ENCODE measurements at regions not wholly inside any gene's neighbourhood (a gene's known extent, or its start where the extent isn't known, plus 50 kb on each side); places are given as distances from the start of the nearest gene placed in this dataset.
A peak's percentile ranks its signal among the peaks of the same experiment; 100 is the strongest.

DNA sequence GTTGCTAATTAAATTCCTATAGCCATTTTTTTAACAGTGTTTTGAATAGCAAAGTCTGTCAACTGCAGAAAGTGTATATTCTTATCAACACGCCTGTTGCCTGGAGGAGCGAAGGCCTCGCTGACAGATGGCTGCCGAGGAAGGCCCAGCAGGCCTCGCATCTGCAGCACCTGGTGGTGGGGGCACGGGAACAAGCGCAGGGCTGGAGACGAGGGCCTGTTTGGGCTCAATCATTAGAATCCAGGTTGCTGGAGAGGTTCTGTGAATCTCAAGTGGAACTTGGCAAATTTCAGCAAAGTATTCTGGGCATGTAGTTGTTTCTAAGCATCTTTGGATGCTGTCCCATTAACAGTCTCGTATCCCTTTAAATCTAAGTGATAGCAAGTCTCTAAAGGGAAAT, 66.1 kb upstream of the FAM204A start:
- no peak overlapping the region for H4K91ac ChIP-seq (ENCODE audit: insufficient read length, low read depth, low read length)
- H3K4me1 ChIP-seq (ENCODE audit: insufficient read depth, low read length): peaks cover 5% of the 10 kb centered on the region; the same call in 1 of the 2 replicates
- H3T11ph ChIP-seq (ENCODE audit: low read length): no peak overlapping the region
- H3K36me3 Mint-ChIP-seq (ENCODE audit: insufficient read depth in 1 of 3, low read depth in 3 of 3): no peaks in the 10 kb centered on the region
- no peaks in the 10 kb centered on the region for H3K79me2 ChIP-seq (ENCODE audit: insufficient read depth, low read length)
- WGBS (ENCODE audit: extremely low coverage, insufficient read length, low lambda C conversion rate): no CpG with 5 or more reads among the region's 9 CpGs
- no peak overlapping the region for H2AK5ac ChIP-seq (ENCODE audit: insufficient read length, low read length)
- H3K4me2 ChIP-seq (ENCODE audit: insufficient read depth, insufficient read length, low read length): no peak overlapping the region
- no peak overlapping the region for H3K18ac ChIP-seq (ENCODE audit: insufficient read length, low read depth, low read length)
- peaks cover 3% of the 10 kb centered on the region for H3K27me3 Mint-ChIP-seq (ENCODE audit: low read depth)
- H3K27me3 ChIP-seq (ENCODE audit: insufficient read depth, low read length): no peaks in the 10 kb centered on the region
- DNase-seq: no peak
- no peak overlapping the region for H4K5ac ChIP-seq (ENCODE audit: insufficient read length, low read depth, low read length)
- no peak overlapping the region for H3K23ac ChIP-seq (ENCODE audit: insufficient read length, low read depth, low read length)
- H2BK5ac ChIP-seq (ENCODE audit: insufficient read length, low read length): no peak overlapping the region
- TF ChIP-seq CTCF (conservative IDR thresholded peaks at IDR 0.05): no peak
- 0 out of 5 replicates have a peak overlapping the region, but pooled peaks of 1 of the 2 experiments have one; percentile 5 for H3K4me3 Mint-ChIP-seq
- no peak overlapping the region for H3K56ac ChIP-seq (ENCODE audit: insufficient read length, low read depth, low read length)
- H3K79me1 ChIP-seq (ENCODE audit: insufficient read depth, low read depth, low read length, poor library complexity, severe bottlenecking): no peaks in the 10 kb centered on the region
- no peak overlapping the region for H3K9ac ChIP-seq (ENCODE audit: extremely low read depth, insufficient read length, low read length)
- H4K8ac ChIP-seq (replicated peaks; ENCODE audit: insufficient read length, low read depth, low read length): no peak overlapping the region
- no peak overlapping the region for H2BK12ac ChIP-seq (ENCODE audit: insufficient read length, low read depth, low read length)
- no peak overlapping the region for H3K14ac ChIP-seq (ENCODE audit: insufficient read depth, low read length)
- H3K23me2 ChIP-seq (ENCODE audit: insufficient read length, low read depth, low read length, poor library complexity, severe bottlenecking): no peaks in the 10 kb centered on the region
- H2BK120ac ChIP-seq (ENCODE audit: low read depth, low read length, poor library complexity, severe bottlenecking): no peak overlapping the region
- no peaks in the 10 kb centered on the region for H3K9me3 ChIP-seq (ENCODE audit: control insufficient read depth, low read depth, low read length)
- H3K27ac Mint-ChIP-seq: no peak overlapping the region
- H2AFZ ChIP-seq (ENCODE audit: low read length): no peak overlapping the region
- H2BK20ac ChIP-seq (ENCODE audit: low read depth, low read length, poor library complexity, severe bottlenecking): no peak overlapping the region
- H3K4me1 Mint-ChIP-seq: peaks cover 19 to 23% of the 10 kb centered on the region in 2 experiments
- no peaks in the 10 kb centered on the region for H3K9me3 Mint-ChIP-seq
- no peak overlapping the region for H3K27ac ChIP-seq (ENCODE audit: insufficient read length, low read depth, low read length)
- H2BK15ac ChIP-seq (ENCODE audit: low read depth, low read length): no peak overlapping the region
- no peak overlapping the region for H3K4ac ChIP-seq (ENCODE audit: low read depth, low read length)
- no peaks in the 10 kb centered on the region for H4K20me1 ChIP-seq (ENCODE audit: control insufficient read depth, insufficient read depth, insufficient read length)
